DND-41 (cell line): ENCODE measurements at regions not wholly inside any gene's neighbourhood (a gene's known extent, or its start where the extent isn't known, plus 50 kb on each side); places are given as distances from the start of the nearest gene placed in this dataset.

ENCODE experiments used
- ATAC-seq: fragments of 200-7000 bp; cut with Tn5 transposase; 3 replicates; pipeline ENCODE4 v1.9.1; 2021; ENCODE audit warnings: low read depth; ENCODE audit not compliant: insufficient read depth
- DNase-seq: peaks from one replicate; pipeline ENCODE4 v3.0.0-alpha.2; 2020
- H2AFZ ChIP-seq: 2 replicates; pipeline ENCODE4 v1.6.0; 2012; ENCODE audit warnings: low read depth, low read length
- H3K27ac ChIP-seq: 2 replicates; pipeline ENCODE4 v1.5.1; 2012; ENCODE audit warnings: low read length, inconsistent platforms
- H3K27me3 ChIP-seq: fragments of 200-600 bp; sonication (generic); 2 replicates; pipeline ENCODE4 v1.6.0; 2012; ENCODE audit warnings: low read length, mild to moderate bottlenecking, inconsistent platforms; ENCODE audit not compliant: insufficient read depth, poor library complexity
- H3K36me3 ChIP-seq: 2 replicates; pipeline ENCODE4 v1.5.1; 2012; ENCODE audit warnings: low read length, inconsistent platforms; ENCODE audit not compliant: insufficient read depth
- H3K4me1 ChIP-seq: 2 replicates; pipeline ENCODE4 v1.5.1; 2012; ENCODE audit warnings: mild to moderate bottlenecking, low read length; ENCODE audit not compliant: insufficient read depth
- H3K4me2 ChIP-seq: 2 replicates; pipeline ENCODE4 v1.6.0; 2012; ENCODE audit warnings: mild to moderate bottlenecking, moderate library complexity, low read length, inconsistent platforms; ENCODE audit not compliant: insufficient read depth
- H3K4me3 ChIP-seq, 2 experiments: fragments of 200-600 bp in 1 of 2; shearing (Covaris generic) in 1 of 2; 2 replicates each; pipeline ENCODE4 v1.5.1; 2012 to 2016; ENCODE audit warnings: inconsistent platforms in 2 of 2, low read length in 2 of 2, mild to moderate bottlenecking in 2 of 2, low read depth in 1 of 2, moderate library complexity in 1 of 2
- H3K79me2 ChIP-seq: 2 replicates; pipeline ENCODE4 v1.6.0; 2012; ENCODE audit warnings: low read length, inconsistent platforms; ENCODE audit not compliant: insufficient read depth
- H3K9ac ChIP-seq: 2 replicates; pipeline ENCODE4 v1.6.0; 2012; ENCODE audit warnings: low read depth, mild to moderate bottlenecking, inconsistent platforms, low read length, moderate library complexity
- H3K9me3 ChIP-seq: 2 replicates; pipeline ENCODE4 v1.5.1; 2012; ENCODE audit warnings: low read length, moderate library complexity, mild to moderate bottlenecking, inconsistent platforms; ENCODE audit not compliant: insufficient read depth, severe bottlenecking
- H4K20me1 ChIP-seq: 2 replicates; pipeline ENCODE4 v1.6.0; 2012; ENCODE audit warnings: low read length; ENCODE audit not compliant: insufficient read depth
- CTCF ChIP-seq: IDR thresholded peaks from 2 replicates; pipeline ENCODE4 v1.5.1; 2012; ENCODE audit warnings: borderline replicate concordance, low read length, moderate library complexity, mild to moderate bottlenecking; ENCODE audit not compliant: poor library complexity, severe bottlenecking; ENCODE audit errors: extremely low read depth
- EZH2 ChIP-seq: IDR thresholded peaks from 3 replicates; pipeline ENCODE4 v1.6.1; 2012; ENCODE audit warnings: borderline replicate concordance, low read depth, mild to moderate bottlenecking, moderate library complexity, low read length, inconsistent platforms; ENCODE audit not compliant: severe bottlenecking

GRCh38 chr2:220259662-220260061 is 632.2 kb downstream of the SLC4A3 start:
- peaks cover 5% of the 10 kb centered on the region for H3K27me3 ChIP-seq
- no peaks in the 10 kb centered on the region for H3K9me3 ChIP-seq
- H3K4me3 ChIP-seq: no peak overlapping the region
- no peak overlapping the region for H3K27ac ChIP-seq
- no peaks in the 10 kb centered on the region for H3K79me2 ChIP-seq
- H3K4me1 ChIP-seq: no peaks in the 10 kb centered on the region
- TF ChIP-seq EZH2: no peak
- no peak for TF ChIP-seq CTCF
- no peak overlapping the region for H2AFZ ChIP-seq
- no peaks in the 10 kb centered on the region for H3K36me3 ChIP-seq
- DNase-seq (no peak), ATAC-seq (no peak)
- no peaks in the 10 kb centered on the region for H4K20me1 ChIP-seq
- H3K4me2 ChIP-seq: no peak overlapping the region
- H3K9ac ChIP-seq: no peak overlapping the region

- Histone ChIP-seq H3K9ac (no peak overlapping the region), H3K4me2 (no peak overlapping the region), H3K4me1 (no peaks in the 10 kb centered on the region), H3K27me3 (peaks cover 5% of the 10 kb centered on the region), H3K27ac (no peak overlapping the region), H3K36me3 (no peaks in the 10 kb centered on the region), H3K9me3 (no peaks in the 10 kb centered on the region), H3K79me2 (no peaks in the 10 kb centered on the region), H2AFZ (no peak overlapping the region), H4K20me1 (no peaks in the 10 kb centered on the region), H3K4me3 (no peak overlapping the region)
- TF ChIP-seq EZH2 (no peak), CTCF (no peak)
- DNase-seq (no peak), ATAC-seq (no peak)
Observed at GRCh38 chr2:220263300-220263699, 635.9 kb downstream of the SLC4A3 start.

- no peaks in the 10 kb centered on the region for H3K36me3 ChIP-seq
- no peak overlapping the region for H3K9ac ChIP-seq
- no peak for ATAC-seq
- H3K4me1 ChIP-seq: no peaks in the 10 kb centered on the region
- H3K79me2 ChIP-seq: no peaks in the 10 kb centered on the region
- no peak overlapping the region for H3K4me3 ChIP-seq
- H3K27ac ChIP-seq: no peak overlapping the region
- H3K4me2 ChIP-seq: no peak overlapping the region
- no peak for DNase-seq
- H3K27me3 ChIP-seq: no peaks in the 10 kb centered on the region
- H3K9me3 ChIP-seq: no peaks in the 10 kb centered on the region
- TF ChIP-seq CTCF (no peak), EZH2 (no peak)
- no peaks in the 10 kb centered on the region for H4K20me1 ChIP-seq
- H2AFZ ChIP-seq: no peak overlapping the region
Observed at GRCh38 chr2:220269367-220269766, 641.9 kb downstream of the SLC4A3 start.
